GM12864 (cell line): ENCODE measurements at regions not wholly inside any gene's neighbourhood (a gene's known extent, or its start where the extent isn't known, plus 50 kb on each side); places are given as distances from the start of the nearest gene placed in this dataset.

ENCODE experiments used
- DNase-seq: peaks from one replicate; pipeline ENCODE4 v3.0.0-alpha.2; 2011; ENCODE audit warnings: low read depth
- H3K4me3 ChIP-seq: 2 replicates; pipeline ENCODE4 v1.5.1; 2011; ENCODE audit warnings: mild to moderate bottlenecking, low read depth, low read length, control low read depth
- CTCF ChIP-seq: IDR thresholded peaks from 2 replicates; pipeline ENCODE4 v1.5.1; 2011; ENCODE audit warnings: low read depth, mild to moderate bottlenecking, moderate library complexity, low read length, control low read depth, inconsistent platforms; ENCODE audit errors: missing control alignments

- no peak overlapping the region for H3K4me3 ChIP-seq
- DNase-seq = no peak
- TF ChIP-seq CTCF = no peak
Observed at GRCh38 chr4:64518600-64518999, 109.3 kb upstream of the TECRL start.

- no peak overlapping the region for H3K4me3 ChIP-seq
- no peak for TF ChIP-seq CTCF
- no peak for DNase-seq
Observed at GRCh38 chr4:64516176-64516575, 106.9 kb upstream of the TECRL start.

GRCh38 chr4:64508089-64508488 lies 98.8 kb upstream of the TECRL start:
- TF ChIP-seq CTCF = no peak
- no peak overlapping the region for H3K4me3 ChIP-seq
- DNase-seq = no peak

GRCh38 chr4:64503945-64504675 lies 94.9 kb upstream of the TECRL start:
- no peak for DNase-seq
- no peak overlapping the region for H3K4me3 ChIP-seq
- TF ChIP-seq CTCF = no peak

GRCh38 chr4:64503416-64503815 lies 94.2 kb upstream of the TECRL start:
- TF ChIP-seq CTCF = no peak
- no peak overlapping the region for H3K4me3 ChIP-seq
- no peak for DNase-seq

GRCh38 chr4:64497491-64497890 lies 88.2 kb upstream of the TECRL start:
- no peak for DNase-seq
- no peak overlapping the region for H3K4me3 ChIP-seq
- TF ChIP-seq CTCF = no peak

- DNase-seq = no peak
- no peak for TF ChIP-seq CTCF
- no peak overlapping the region for H3K4me3 ChIP-seq
Observed at GRCh38 chr4:64495946-64496345, 86.7 kb upstream of the TECRL start.
